WTC11 (cell line): ENCODE measurements at regions not wholly inside any gene's neighbourhood (a gene's known extent, or its start where the extent isn't known, plus 50 kb on each side); places are given as distances from the start of the nearest gene placed in this dataset.

Source experiments
- NFYB ChIP-seq: sonication (generic); formaldehyde crosslinking; conservative IDR thresholded peaks from 2 replicates; pipeline ENCODE4 v1.8.0; 2022; ENCODE audit warnings: low read depth, missing genetic modification reagents
- SP1 ChIP-seq: sonication (generic); formaldehyde crosslinking; conservative IDR thresholded peaks from 2 replicates; pipeline ENCODE4 v1.8.1; 2022; ENCODE audit warnings: missing genetic modification reagents
- ZNF121 ChIP-seq: sonication (generic); formaldehyde crosslinking; IDR thresholded peaks from 2 replicates; pipeline ENCODE4 v1.8.0; 2023; ENCODE audit warnings: missing genetic modification reagents
- TF ChIP-seq, protein P1 (sequence below): sonication (generic); formaldehyde crosslinking; IDR thresholded peaks from 2 replicates; pipeline ENCODE4 v1.8.0; 2022; ENCODE audit warnings: mild to moderate bottlenecking, missing genetic modification reagents
- TF ChIP-seq, protein P2 (sequence below): sonication (generic); formaldehyde crosslinking; IDR thresholded peaks from 2 replicates; pipeline ENCODE4 v1.8.1; 2023; ENCODE audit warnings: mild to moderate bottlenecking, missing genetic modification reagents, moderate library complexity
- TF ChIP-seq, protein P3 (sequence below): fragments of 200-600 bp; IDR thresholded peaks from 2 replicates; pipeline ENCODE4 v1.8.0; 2022; ENCODE audit warnings: antibody characterized with exemption
- TF ChIP-seq, protein P4 (sequence below): fragments of 250-450 bp; sonication (Bioruptor Pico); IDR thresholded peaks from 2 replicates; pipeline ENCODE4 v2.1.2; 2022; ENCODE audit warnings: mild to moderate bottlenecking, moderate library complexity

DNA sequence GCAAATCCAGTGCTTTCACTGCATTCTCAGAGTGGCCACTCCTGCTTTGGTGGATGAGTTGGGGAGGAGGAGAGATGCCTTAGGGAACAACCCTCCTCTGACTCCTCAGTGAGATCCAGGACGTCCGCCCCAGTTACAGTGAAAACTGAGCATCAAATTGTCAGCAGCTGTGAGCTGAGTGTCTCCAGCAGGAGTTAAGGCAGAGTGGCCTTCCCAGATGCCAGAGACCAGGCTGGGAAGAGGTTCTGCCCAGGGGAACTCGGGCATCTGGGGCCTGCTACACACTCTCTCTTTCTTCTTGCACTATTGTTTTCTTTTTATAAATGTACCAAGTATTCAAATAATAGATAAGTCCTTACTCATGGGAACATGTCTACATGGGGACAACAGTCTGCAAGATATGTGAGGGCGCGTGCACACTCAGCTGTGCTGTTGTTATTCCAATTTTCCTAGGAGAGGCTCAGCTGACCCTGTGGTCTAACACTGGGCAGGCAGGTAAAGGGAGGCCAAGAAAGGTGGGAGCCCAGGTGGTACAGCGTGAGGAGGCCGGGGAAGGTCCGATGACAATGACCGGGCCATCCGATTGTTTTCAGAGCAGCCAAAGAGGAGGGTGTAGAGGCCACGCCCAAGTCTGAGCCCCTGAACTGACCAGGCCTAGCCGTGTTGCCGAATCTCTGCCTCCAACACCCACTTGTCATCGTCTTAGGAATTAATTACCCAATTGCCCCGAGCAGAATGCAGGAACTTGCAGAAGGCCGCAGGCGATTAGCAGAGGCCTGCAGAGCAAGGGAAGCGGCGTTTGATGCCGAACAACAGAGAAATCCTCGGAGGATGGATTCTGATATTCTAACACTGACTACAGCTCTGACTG lies 166.9 kb downstream of the ANAPC1 start:
- TF ChIP-seq, protein P1, sequence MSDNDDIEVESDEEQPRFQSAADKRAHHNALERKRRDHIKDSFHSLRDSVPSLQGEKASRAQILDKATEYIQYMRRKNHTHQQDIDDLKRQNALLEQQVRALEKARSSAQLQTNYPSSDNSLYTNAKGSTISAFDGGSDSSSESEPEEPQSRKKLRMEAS (CRISPR knock-in tag), result no peak
- TF ChIP-seq, protein P2, sequence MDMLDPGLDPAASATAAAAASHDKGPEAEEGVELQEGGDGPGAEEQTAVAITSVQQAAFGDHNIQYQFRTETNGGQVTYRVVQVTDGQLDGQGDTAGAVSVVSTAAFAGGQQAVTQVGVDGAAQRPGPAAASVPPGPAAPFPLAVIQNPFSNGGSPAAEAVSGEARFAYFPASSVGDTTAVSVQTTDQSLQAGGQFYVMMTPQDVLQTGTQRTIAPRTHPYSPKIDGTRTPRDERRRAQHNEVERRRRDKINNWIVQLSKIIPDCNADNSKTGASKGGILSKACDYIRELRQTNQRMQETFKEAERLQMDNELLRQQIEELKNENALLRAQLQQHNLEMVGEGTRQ (CRISPR knock-in tag), result no peak
- TF ChIP-seq, protein P3, sequence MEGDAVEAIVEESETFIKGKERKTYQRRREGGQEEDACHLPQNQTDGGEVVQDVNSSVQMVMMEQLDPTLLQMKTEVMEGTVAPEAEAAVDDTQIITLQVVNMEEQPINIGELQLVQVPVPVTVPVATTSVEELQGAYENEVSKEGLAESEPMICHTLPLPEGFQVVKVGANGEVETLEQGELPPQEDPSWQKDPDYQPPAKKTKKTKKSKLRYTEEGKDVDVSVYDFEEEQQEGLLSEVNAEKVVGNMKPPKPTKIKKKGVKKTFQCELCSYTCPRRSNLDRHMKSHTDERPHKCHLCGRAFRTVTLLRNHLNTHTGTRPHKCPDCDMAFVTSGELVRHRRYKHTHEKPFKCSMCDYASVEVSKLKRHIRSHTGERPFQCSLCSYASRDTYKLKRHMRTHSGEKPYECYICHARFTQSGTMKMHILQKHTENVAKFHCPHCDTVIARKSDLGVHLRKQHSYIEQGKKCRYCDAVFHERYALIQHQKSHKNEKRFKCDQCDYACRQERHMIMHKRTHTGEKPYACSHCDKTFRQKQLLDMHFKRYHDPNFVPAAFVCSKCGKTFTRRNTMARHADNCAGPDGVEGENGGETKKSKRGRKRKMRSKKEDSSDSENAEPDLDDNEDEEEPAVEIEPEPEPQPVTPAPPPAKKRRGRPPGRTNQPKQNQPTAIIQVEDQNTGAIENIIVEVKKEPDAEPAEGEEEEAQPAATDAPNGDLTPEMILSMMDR, result no peak
- TF ChIP-seq, protein P4, sequence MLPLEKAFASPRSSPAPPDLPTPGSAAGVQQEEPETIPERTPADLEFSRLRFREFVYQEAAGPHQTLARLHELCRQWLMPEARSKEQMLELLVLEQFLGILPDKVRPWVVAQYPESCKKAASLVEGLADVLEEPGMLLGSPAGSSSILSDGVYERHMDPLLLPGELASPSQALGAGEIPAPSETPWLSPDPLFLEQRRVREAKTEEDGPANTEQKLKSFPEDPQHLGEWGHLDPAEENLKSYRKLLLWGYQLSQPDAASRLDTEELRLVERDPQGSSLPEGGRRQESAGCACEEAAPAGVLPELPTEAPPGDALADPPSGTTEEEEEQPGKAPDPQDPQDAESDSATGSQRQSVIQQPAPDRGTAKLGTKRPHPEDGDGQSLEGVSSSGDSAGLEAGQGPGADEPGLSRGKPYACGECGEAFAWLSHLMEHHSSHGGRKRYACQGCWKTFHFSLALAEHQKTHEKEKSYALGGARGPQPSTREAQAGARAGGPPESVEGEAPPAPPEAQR (CRISPR knock-in tag), result no peak
- TF ChIP-seq NFYB (CRISPR knock-in tag) (no peak), SP1 (CRISPR knock-in tag) (no peak), ZNF121 (CRISPR knock-in tag) (no peak)
